ENCODE measurements at regions not wholly inside any gene's neighbourhood (a gene's known extent, or its start where the extent isn't known, plus 50 kb on each side); places are given as distances from the start of the nearest gene placed in this dataset.

DNA sequence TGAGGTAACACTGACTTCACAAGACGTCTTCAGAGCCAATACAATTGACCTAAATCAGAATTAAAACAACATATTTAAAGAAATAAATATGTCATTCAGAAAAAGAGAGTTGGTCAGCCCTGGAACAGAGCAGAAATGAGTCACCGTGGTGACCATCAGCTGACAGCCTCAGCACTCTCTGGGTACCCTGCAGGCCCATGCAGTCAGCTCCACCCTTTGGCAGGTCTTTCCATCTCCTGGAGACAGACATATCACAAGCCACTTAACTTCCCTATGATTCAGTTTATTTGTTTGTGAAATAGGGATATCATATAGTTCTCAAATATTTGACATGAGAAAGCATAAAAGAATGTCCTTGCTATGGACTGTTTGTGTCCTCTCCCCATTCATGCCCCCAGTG, 151.6 kb upstream of the MEF2C start:
- no peak for DNase-seq (ENCODE audit: extremely low read depth in 1 of 2, low read depth in 1 of 2)

GRCh38 chr5:89030798-89031197, 147.8 kb upstream of the MEF2C start:
- DNase-seq (ENCODE audit: extremely low read depth in 1 of 2, low read depth in 1 of 2) = no peak

GRCh38 chr5:89028595-89029285, 145.8 kb upstream of the MEF2C start:
- no peak for DNase-seq (ENCODE audit: extremely low read depth in 1 of 2, low read depth in 1 of 2)

GRCh38 chr5:89024045-89024444, 141.1 kb upstream of the MEF2C start:
- DNase-seq (ENCODE audit: extremely low read depth in 1 of 2, low read depth in 1 of 2) = no peak

- no peak for DNase-seq (ENCODE audit: extremely low read depth in 1 of 2, low read depth in 1 of 2)
These were observed 138.1 kb upstream of the MEF2C start for GRCh38 chr5:89020926-89021610.

DNA sequence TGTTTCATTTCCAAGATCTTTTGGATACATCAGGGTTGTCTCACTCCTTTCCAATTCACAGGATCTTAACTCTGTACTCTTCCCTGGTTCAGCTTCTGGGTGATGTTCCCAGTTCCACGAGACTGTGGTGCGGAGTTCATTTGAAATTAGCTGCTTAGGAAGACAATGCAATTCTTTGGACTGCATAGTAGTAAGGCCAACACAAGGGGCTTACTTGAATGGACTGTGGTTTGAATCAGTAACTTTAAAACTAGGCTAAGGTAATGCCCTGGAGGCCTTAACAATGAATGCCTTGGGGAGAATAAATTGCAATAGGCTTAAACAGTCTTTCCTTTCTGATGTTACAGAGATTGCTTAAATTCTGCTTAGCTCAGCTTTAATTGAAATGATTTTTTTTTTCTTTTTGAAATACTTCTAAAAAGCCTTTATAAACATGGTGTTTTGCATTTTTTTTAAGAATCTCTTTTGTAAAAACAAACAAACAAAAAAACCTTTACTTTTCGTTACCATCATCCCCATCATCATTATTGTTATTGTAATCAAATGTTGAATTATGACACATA, 133.8 kb upstream of the MEF2C start:
- DNase-seq (ENCODE audit: extremely low read depth in 1 of 2, low read depth in 1 of 2) = no peak

DNA sequence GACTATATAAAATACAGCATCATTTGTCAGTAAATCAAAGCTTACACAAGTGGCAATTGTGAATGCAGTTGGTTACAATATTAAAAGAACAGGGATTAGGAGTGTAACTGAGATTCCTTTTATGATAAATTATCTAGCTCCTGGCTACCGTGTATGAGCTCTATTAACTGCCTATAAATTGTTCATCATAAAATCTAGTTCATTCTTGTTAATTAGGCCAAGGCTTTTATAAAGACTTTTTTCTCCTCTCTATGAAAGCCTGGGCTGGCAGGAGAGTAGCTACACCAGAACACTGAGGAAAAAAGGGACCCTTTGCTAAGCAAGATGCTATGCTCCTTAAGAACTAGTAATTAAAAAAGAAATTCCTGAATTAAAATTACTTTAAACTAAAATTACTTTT, 132.4 kb upstream of the MEF2C start:
- no peak for DNase-seq (ENCODE audit: extremely low read depth in 1 of 2, low read depth in 1 of 2)

- DNase-seq (ENCODE audit: extremely low read depth in 1 of 2, low read depth in 1 of 2) = no peak
These were observed 129.1 kb upstream of the MEF2C start for GRCh38 chr5:89011778-89012711.

DNA sequence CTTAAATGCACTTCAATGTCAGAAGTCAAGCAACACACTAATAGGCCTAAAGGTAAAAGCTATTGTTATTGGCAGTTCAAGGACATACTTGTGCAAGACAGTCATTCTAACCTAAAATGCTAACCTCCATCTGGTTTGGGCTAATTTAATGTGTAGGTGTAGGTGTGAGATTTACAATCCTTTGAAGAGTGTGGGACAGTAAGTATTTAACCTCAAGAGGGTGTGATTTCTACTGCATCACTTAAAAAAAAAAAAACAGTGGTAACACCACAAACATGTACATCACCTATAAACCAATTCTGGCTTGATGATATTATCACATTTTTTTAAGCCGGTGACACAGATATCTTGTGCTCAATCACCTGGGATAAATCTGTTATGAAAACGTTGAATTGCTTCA, 127.5 kb upstream of the MEF2C start:
- no peak for DNase-seq (ENCODE audit: extremely low read depth in 1 of 2, low read depth in 1 of 2)

DNA sequence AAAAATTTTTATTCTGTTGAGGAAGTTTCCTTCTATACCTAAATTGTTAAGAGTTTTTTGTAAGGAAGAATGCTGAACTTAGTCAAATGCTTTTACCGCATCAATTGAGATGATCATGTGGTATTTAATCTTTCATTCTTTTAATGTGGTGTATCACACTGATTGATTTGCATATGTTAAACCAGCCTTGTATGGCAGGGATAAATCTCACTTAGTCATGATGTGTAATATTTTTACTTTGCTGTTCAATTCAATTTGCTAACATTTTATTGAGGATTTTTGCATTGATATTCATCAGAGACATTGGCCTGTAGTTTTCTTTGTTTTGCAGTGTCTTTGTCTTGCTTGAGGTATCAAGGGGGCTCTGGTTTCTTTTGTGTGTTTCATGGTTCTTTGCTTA, 125.3 kb upstream of the MEF2C start:
- no peak for DNase-seq (ENCODE audit: extremely low read depth in 1 of 2, low read depth in 1 of 2)

DNA sequence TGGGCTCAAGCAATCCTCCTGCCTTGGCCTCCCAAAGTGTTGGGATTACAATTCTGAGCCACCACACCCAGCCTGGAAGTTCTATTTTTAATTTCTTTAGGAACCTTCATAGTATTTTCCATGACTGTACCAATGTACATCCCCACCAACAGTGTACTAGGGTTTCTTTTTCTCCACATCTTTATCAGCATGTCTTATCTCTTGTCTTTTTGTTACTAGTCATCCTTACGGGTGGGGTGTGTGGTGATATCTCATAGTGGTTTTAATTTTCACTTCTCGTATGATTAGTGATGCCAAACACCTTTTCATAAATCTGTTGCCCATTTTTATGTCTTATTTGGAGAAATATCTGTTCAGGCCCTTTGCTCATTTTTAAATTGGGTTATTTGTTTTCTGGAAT, 123.0 kb upstream of the MEF2C start:
- no peak for DNase-seq (ENCODE audit: extremely low read depth in 1 of 2, low read depth in 1 of 2)

DNA sequence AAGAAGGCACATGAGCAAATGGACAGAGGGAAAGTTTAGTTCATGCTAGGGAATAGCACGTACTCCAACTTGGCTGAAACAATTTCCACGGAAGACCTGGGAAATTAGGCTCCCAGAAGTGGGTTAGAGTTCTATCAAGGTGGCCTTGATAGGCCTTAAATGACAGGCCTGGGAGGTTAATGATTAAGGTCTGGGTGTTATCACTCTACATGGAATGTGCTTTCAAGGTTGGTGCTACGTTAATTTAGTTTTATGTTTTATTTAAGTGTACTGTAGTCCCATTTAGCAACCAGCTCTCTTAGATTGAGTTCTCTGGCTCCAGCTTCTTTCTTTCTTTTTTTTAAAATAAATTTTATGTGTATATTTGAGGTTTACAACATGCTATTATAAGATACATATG, 121.4 kb upstream of the MEF2C start:
- DNase-seq (ENCODE audit: extremely low read depth in 1 of 2, low read depth in 1 of 2) = no peak

DNA sequence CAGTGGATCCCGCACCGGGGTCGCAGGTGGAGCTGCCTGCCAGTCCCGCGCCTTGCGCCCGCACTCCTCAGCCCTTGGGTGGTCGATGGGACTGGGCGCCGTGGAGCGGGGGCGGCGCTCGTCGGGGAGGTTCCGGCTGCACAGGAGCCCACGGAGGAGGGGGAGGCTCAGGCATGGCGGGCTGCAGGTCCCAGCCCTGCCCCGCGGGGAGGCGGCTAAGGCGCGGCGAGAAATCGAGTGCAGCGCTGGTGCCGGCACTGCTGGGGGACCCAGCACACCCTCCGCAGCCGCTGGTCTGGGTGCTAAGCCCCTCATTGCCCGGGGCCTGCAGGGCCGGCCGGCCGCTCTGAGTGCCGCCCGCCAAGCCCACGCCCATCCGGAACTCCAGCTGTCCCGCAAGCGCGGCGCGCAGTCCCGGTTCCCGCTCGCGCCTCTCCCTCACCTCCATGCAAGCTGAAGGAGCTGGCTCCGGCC, 120.6 kb upstream of the MEF2C start:
- DNase-seq (ENCODE audit: extremely low read depth in 1 of 2, low read depth in 1 of 2) = no peak

DNA sequence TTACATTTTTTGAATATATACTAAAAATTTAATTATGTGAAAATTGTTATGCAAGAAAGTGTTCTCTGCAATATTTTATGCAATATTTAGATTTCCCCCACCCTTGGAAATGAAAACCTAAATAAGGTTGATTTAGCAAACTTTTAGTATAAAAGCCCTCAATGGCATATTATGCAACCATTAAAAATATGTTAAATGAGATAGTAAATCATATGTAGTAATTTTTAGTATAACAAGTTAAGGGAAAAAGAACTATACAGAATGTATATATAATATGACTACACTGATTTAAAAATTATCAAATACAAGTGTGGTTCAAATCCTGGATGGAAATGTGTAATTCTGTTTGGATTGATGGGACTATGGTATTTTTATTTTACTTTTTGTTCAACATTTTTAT, 116.9 kb upstream of the MEF2C start:
- no peak for DNase-seq (ENCODE audit: extremely low read depth in 1 of 2, low read depth in 1 of 2)

DNA sequence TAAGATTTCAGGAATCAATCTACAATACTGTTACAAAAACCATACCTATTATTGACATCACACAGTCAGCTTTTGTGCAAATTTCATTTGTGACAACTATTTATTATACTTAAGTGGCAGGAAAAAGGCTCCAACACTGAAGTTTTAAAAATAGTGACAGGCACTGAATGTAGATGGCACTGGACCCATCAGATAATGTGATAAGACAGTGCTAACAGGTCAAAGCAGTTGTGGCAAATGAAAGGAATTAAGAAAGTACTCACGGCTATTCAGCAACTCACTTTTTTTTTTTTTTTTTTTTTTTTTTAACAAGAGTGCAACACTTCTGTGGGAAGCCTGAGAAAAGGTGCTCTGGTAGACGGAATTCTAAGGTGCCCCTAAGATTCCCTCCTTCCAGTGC, 115.0 kb upstream of the MEF2C start:
- DNase-seq (ENCODE audit: extremely low read depth in 1 of 2, low read depth in 1 of 2) = no peak

DNA sequence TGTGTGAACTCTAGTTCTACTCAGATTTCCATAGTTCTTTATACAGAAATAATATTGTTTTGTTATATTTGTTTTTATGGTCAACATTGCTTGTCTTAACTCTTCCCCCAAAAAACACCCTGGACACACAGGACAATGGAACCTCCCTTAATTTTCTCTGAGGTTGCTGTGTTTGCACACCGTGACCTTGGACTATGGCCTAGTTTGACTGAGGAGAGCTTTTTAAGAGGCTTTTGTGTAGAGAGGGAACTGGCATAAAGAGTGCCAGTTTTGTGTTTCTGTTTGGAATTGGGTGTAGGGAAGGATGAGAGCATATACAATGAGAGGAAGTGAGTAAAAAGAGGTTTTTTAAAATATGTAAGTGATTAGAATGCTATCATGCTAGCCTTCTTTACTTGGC, 101.1 kb upstream of the MEF2C start:
- no peak for DNase-seq (ENCODE audit: extremely low read depth in 1 of 2, low read depth in 1 of 2)

DNA sequence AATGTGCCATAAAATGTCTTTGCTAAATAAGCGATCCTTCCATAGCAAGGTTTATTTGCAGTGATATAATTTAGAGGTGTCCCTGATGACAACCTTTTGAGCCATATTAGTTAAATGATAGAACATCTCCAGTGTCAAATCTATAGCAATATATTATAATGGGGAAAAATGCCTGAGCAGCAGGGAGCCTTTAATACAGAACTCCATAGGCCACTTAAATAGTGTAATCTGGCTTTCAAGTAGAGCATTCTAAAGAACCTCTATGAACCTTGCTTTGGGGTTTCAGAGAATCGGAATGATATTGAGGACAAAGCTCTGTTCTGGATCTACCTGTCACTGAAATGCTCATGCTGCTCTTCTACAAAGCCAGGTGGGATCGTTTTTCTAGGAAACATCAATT, 96.7 kb upstream of the MEF2C start:
- no peak for DNase-seq (ENCODE audit: extremely low read depth in 1 of 2, low read depth in 1 of 2)

GRCh38 chr5:88979244-88979643, 96.3 kb upstream of the MEF2C start:
- no peak for DNase-seq (ENCODE audit: extremely low read depth in 1 of 2, low read depth in 1 of 2)

DNA sequence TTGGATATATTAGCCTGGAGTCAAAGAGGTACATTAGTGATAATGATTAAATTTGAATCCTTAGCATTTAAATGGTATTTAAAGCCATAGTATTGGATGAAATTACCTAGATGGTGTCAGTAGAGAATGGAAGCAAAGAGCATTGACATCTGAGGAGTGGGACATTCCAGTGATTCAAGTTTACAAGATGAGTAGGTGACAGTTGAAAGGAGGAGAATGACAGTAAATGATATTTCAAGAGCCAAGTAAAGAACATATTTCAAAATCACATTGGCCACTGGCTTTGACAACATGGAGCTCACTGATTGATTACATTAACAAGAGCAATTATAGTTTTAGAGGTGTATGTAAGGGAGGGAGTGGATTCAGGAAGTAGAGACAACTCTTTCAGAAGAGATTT, 93.9 kb upstream of the MEF2C start:
- no peak for DNase-seq (ENCODE audit: extremely low read depth in 1 of 2, low read depth in 1 of 2)

DNA sequence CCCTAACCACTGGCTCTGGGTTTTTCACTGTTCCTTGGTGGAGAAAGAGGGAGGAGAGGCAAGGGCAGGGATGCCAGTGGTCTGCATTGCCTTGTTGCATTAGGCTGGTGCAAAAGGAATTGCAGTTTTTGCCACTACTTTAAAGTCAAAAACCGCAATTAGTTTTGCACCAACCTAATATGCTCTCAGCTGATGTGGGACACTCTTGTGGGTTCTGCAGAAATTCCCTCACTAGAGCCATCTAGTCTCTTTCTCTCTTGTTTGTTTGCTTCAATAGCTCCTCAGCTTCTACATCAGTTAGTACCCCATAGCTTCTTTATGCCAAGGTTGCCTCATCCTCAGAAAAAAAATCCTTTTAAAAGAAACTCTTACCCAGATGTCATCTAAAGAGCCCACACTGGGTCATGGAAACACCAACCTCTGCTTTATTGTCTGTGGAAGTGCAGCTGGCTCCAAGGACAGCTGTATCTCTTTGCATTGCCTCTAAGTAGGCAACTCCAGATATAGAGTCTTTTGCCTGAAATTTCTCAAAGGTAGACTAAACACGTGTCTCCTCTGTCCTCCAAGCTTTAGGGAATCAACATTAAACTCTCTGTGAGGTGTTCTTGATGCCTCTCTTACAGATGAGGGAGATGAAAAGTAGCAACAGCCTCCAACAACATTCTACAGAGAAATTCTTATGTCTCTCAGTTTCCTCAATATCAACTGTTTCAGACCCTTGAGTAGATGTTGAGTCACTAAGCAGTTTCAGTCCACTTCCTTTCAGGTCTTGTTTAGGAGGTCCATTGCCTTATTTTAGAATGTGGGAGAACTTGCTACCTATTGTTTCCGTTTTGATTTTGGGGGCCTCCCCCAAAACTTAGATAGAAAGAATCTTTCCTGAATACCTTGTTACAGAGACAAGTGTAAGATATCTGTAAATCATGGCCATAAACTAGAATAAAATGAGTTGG, 84.9 kb upstream of the MEF2C start:
- no peak for DNase-seq (ENCODE audit: extremely low read depth in 1 of 2, low read depth in 1 of 2)

Data from activated CD8-positive, alpha-beta memory T cell treated with anti-CD3 and anti-CD28 coated beads for 1 hour (primary cell).